Coronary artery (tissue), 2 donors: ENCODE measurements at regions not wholly inside any gene's neighbourhood (a gene's known extent, or its start where the extent isn't known, plus 50 kb on each side); places are given as distances from the start of the nearest gene placed in this dataset.

Source experiments
- DNase-seq: peaks from one replicate; pipeline ENCODE4 v3.0.0-alpha.2; 2017; ENCODE audit warnings: low spot score
- H3K27ac ChIP-seq, 2 donors: fragments of 200-600 bp; sonication (generic); one replicate each; pipeline ENCODE4 v1.5.1; 2016 to 2019
- H3K4me3 ChIP-seq: fragments of 200-600 bp; sonication (generic); 2 replicates; pipeline ENCODE4 v1.5.1; 2016; ENCODE audit warnings: mild to moderate bottlenecking, moderate library complexity
- CTCF ChIP-seq: fragments of 200-600 bp; sonication (generic); IDR thresholded peaks from one replicate; pipeline ENCODE4 v1.5.1; 2019; ENCODE audit warnings: antibody characterized with exemption

- Histone ChIP-seq H3K4me3 (no peak overlapping the region), H3K27ac (no peak overlapping the region)
- no peak for DNase-seq
- no peak for TF ChIP-seq CTCF
These were observed 651.5 kb downstream of the FSCB start for GRCh38 chr14:43855556-43855955.

GRCh38 chr14:43853541-43853940, 653.5 kb downstream of the FSCB start:
- Histone ChIP-seq H3K27ac (no peak overlapping the region), H3K4me3 (no peak overlapping the region)
- DNase-seq: no peak
- no peak for TF ChIP-seq CTCF

GRCh38 chr14:43803076-43803689, 703.9 kb downstream of the FSCB start:
- no peak for DNase-seq
- H3K27ac ChIP-seq: no peak overlapping the region
- H3K4me3 ChIP-seq: no peak overlapping the region
- TF ChIP-seq CTCF: no peak

GRCh38 chr14:43795600-43796228, 711.4 kb downstream of the FSCB start:
- TF ChIP-seq CTCF: no peak
- no peak overlapping the region for H3K27ac ChIP-seq
- DNase-seq: no peak
- no peak overlapping the region for H3K4me3 ChIP-seq

- no peak overlapping the region for H3K4me3 ChIP-seq
- H3K27ac ChIP-seq: no peak overlapping the region
- TF ChIP-seq CTCF: no peak
- DNase-seq: no peak
These were observed 713.5 kb downstream of the FSCB start for GRCh38 chr14:43793579-43793978.

- TF ChIP-seq CTCF: no peak
- DNase-seq: no peak
- H3K27ac ChIP-seq: no peak overlapping the region
- no peak overlapping the region for H3K4me3 ChIP-seq
These were observed 714.1 kb downstream of the FSCB start for GRCh38 chr14:43792980-43793379.

GRCh38 chr14:43790681-43791080, 716.4 kb downstream of the FSCB start:
- no peak for DNase-seq
- TF ChIP-seq CTCF: no peak

More at GRCh38 chr14:43790681-43791080, 716.4 kb downstream of the FSCB start:
- no peak overlapping the region for H3K4me3 ChIP-seq
- no peak overlapping the region for H3K27ac ChIP-seq
